ENCODE measurements at regions not wholly inside any gene's neighbourhood (a gene's known extent, or its start where the extent isn't known, plus 50 kb on each side); places are given as distances from the start of the nearest gene placed in this dataset.
"Not testable (repeated sequence)": the region's sequence is repeated elsewhere in the genome, so short reads cannot be mapped to it uniquely, and the experiment has no call there.

DNA sequence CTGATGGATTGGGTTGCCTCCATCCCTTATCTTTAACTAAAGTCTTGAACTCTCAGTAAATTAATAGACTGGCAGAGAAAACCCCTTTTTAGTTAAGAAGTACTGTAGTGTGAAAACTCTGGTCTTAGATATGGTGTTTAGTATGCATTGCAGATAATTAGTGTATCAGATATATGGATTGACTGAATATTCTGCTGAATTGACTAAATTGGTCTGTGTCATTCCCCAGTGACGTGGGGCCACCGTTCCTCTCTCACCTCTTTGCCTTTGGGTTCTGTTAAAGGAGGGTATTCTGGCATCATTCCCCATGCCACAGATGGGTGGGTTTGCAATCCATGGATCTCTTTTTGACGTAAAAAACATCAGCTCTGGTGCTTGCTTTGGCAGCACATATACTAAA, 67.1 kb upstream of the XPO1 start:
- H3K4me1 ChIP-seq (ENCODE audit: control insufficient read depth in 1 of 2, insufficient read depth in 2 of 2, low read length in 2 of 2) = no peaks in the 10 kb centered on the region
- no peaks in the 10 kb centered on the region for H3K79me2 ChIP-seq (ENCODE audit: insufficient read depth, low read length)
- peaks cover 0 to 2% (median 0%) of the 10 kb centered on the region in 7 donors for H3K9me3 Mint-ChIP-seq
- H3K4me3 ChIP-seq (replicated peaks in 1 of 3; ENCODE audit: low read depth in 2 of 3, low read length in 3 of 3) = no peak overlapping the region
- no peak overlapping the region for H2AFZ ChIP-seq (ENCODE audit: insufficient read depth, low read depth, low read length, poor library complexity, severe bottlenecking)
- no peak for DNase-seq
- no peaks in the 10 kb centered on the region for H3K27me3 ChIP-seq (ENCODE audit: control insufficient read depth in 2 of 2, insufficient read depth in 2 of 2, low read length in 2 of 2)
- no peaks in the 10 kb centered on the region for H3K36me3 Mint-ChIP-seq
- H3K27me3 Mint-ChIP-seq (ENCODE audit: low read depth in 3 of 3) = peaks cover 0 to 2% (median 0%) of the 10 kb centered on the region in 3 donors
- no peak overlapping the region for H3K4me2 ChIP-seq (replicated peaks; ENCODE audit: extremely low read depth, low read length, poor library complexity, severe bottlenecking)
- 100% methylated on average over 1 of the region's 3 CpGs for WGBS (ENCODE audit: insufficient coverage)
- TF ChIP-seq, protein P1, sequence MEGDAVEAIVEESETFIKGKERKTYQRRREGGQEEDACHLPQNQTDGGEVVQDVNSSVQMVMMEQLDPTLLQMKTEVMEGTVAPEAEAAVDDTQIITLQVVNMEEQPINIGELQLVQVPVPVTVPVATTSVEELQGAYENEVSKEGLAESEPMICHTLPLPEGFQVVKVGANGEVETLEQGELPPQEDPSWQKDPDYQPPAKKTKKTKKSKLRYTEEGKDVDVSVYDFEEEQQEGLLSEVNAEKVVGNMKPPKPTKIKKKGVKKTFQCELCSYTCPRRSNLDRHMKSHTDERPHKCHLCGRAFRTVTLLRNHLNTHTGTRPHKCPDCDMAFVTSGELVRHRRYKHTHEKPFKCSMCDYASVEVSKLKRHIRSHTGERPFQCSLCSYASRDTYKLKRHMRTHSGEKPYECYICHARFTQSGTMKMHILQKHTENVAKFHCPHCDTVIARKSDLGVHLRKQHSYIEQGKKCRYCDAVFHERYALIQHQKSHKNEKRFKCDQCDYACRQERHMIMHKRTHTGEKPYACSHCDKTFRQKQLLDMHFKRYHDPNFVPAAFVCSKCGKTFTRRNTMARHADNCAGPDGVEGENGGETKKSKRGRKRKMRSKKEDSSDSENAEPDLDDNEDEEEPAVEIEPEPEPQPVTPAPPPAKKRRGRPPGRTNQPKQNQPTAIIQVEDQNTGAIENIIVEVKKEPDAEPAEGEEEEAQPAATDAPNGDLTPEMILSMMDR (IDR thresholded peaks at IDR 0.05) = no peak
- H3K27ac ChIP-seq (ENCODE audit: low read depth in 1 of 2, low read length in 2 of 2) = no peak overlapping the region
- H3K9me3 ChIP-seq (replicated peaks in 1 of 2; ENCODE audit: control insufficient read depth in 1 of 2, insufficient read depth in 1 of 2, low read length in 2 of 2) = no peaks in the 10 kb centered on the region
- no peaks in the 10 kb centered on the region for H3K36me3 ChIP-seq (replicated peaks in 1 of 2; ENCODE audit: control insufficient read depth in 1 of 2, insufficient read depth in 2 of 2, low read length in 2 of 2)
- no peaks in the 10 kb centered on the region for H4K20me1 ChIP-seq (ENCODE audit: insufficient read depth, low read length)
- no peak overlapping the region for H3K9ac ChIP-seq (ENCODE audit: insufficient read depth, low read length, poor library complexity, severe bottlenecking)
- no peak overlapping the region for H3K27ac Mint-ChIP-seq
- no peaks in the 10 kb centered on the region for H3K4me1 Mint-ChIP-seq
- H3K4me3 Mint-ChIP-seq = no peak overlapping the region
- intact Hi-C loops (cut with micrococcal nuclease) = no loop called here

GRCh38 chr2:61604433-61604832, 66.3 kb upstream of the XPO1 start:
- Histone ChIP-seq H3K4me3 (replicated peaks in 1 of 3; ENCODE audit: low read depth in 2 of 3, low read length in 3 of 3) (no peak overlapping the region), H3K4me2 (replicated peaks; ENCODE audit: extremely low read depth, low read length, poor library complexity, severe bottlenecking) (no peak overlapping the region), H3K36me3 (replicated peaks in 1 of 2; ENCODE audit: control insufficient read depth in 1 of 2, insufficient read depth in 2 of 2, low read length in 2 of 2) (no peaks in the 10 kb centered on the region), H3K9ac (ENCODE audit: insufficient read depth, low read length, poor library complexity, severe bottlenecking) (no peak overlapping the region), H3K79me2 (ENCODE audit: insufficient read depth, low read length) (no peaks in the 10 kb centered on the region), H2AFZ (ENCODE audit: insufficient read depth, low read depth, low read length, poor library complexity, severe bottlenecking) (no peak overlapping the region), H3K4me1 (ENCODE audit: control insufficient read depth in 1 of 2, insufficient read depth in 2 of 2, low read length in 2 of 2) (no peaks in the 10 kb centered on the region), H3K9me3 (replicated peaks in 1 of 2; ENCODE audit: control insufficient read depth in 1 of 2, insufficient read depth in 1 of 2, low read length in 2 of 2) (no peaks in the 10 kb centered on the region), H3K27me3 (ENCODE audit: control insufficient read depth in 2 of 2, insufficient read depth in 2 of 2, low read length in 2 of 2) (no peaks in the 10 kb centered on the region), H4K20me1 (ENCODE audit: insufficient read depth, low read length) (no peaks in the 10 kb centered on the region), H3K27ac (ENCODE audit: low read depth in 1 of 2, low read length in 2 of 2) (no peak overlapping the region)
- H3K36me3 Mint-ChIP-seq = no peaks in the 10 kb centered on the region
- TF ChIP-seq, protein P1 (IDR thresholded peaks at IDR 0.05) = no peak
- H3K27me3 Mint-ChIP-seq (ENCODE audit: low read depth in 3 of 3) = peaks cover 0 to 3% (median 0%) of the 10 kb centered on the region in 3 donors
- peaks cover 0 to 2% (median 0%) of the 10 kb centered on the region in 7 donors for H3K9me3 Mint-ChIP-seq
- no peaks in the 10 kb centered on the region for H3K4me1 Mint-ChIP-seq
- no peak overlapping the region for H3K27ac Mint-ChIP-seq
- DNase-seq = no peak
- no CpG with 5 or more reads among the region's 2 CpGs for WGBS (ENCODE audit: insufficient coverage)
- H3K4me3 Mint-ChIP-seq = no peak overlapping the region
- intact Hi-C loops (cut with micrococcal nuclease) = no loop called here

DNA sequence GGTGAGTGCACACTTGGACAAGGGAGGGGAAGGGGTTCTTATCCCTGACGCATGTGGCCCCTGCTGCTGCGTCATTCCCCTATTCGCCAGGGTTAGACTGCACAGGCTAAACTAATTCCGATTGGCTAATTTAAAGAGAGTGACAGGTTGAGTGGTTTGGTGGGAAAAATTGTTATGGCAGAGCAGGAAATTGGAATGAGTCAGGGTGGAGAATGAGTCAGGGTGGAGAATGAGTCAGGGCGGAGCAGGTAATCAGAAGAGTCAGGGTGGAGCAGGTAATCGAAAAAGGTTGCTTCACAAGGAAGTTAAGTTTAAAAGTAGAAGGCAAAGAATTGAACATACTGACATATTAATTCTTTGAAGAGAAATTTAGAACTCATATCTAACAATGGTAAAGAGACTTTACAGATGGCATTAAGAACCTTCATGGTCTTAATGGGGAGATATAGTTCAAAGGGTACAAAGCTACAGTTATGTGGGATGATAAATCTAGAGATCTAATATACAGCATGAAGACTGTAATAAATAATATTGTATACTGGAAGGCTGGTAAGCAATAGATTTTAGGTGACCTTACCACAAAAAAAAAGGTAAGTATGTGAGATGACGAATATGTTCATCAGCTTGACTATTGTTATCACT, 60.5 kb upstream of the XPO1 start:
- H3K4me1 ChIP-seq (ENCODE audit: control insufficient read depth in 1 of 2, insufficient read depth in 2 of 2, low read length in 2 of 2); H3K27ac Mint-ChIP-seq; H3K36me3 Mint-ChIP-seq; H3K27ac ChIP-seq (ENCODE audit: low read depth in 1 of 2, low read length in 2 of 2); H3K9me3 ChIP-seq (replicated peaks in 1 of 2; ENCODE audit: control insufficient read depth in 1 of 2, insufficient read depth in 1 of 2, low read length in 2 of 2); H3K36me3 ChIP-seq (replicated peaks in 1 of 2; ENCODE audit: control insufficient read depth in 1 of 2, insufficient read depth in 2 of 2, low read length in 2 of 2); H3K4me3 Mint-ChIP-seq; H3K4me2 ChIP-seq (replicated peaks; ENCODE audit: extremely low read depth, low read length, poor library complexity, severe bottlenecking); DNase-seq; H3K4me1 Mint-ChIP-seq; H3K9me3 Mint-ChIP-seq; H3K27me3 ChIP-seq (ENCODE audit: control insufficient read depth in 2 of 2, insufficient read depth in 2 of 2, low read length in 2 of 2); H3K4me3 ChIP-seq (replicated peaks in 1 of 3; ENCODE audit: low read depth in 2 of 3, low read length in 3 of 3); H3K9ac ChIP-seq (ENCODE audit: insufficient read depth, low read length, poor library complexity, severe bottlenecking); intact Hi-C loops (cut with micrococcal nuclease); H3K79me2 ChIP-seq (ENCODE audit: insufficient read depth, low read length); H2AFZ ChIP-seq (ENCODE audit: insufficient read depth, low read depth, low read length, poor library complexity, severe bottlenecking); H4K20me1 ChIP-seq (ENCODE audit: insufficient read depth, low read length); H3K27me3 Mint-ChIP-seq (ENCODE audit: low read depth in 3 of 3): not testable (repeated sequence)
- 100% methylated on average over 5 of the region's 7 CpGs for WGBS (ENCODE audit: insufficient coverage)
